Lower leg skin (tissue), 4 donors: ENCODE measurements at regions not wholly inside any gene's neighbourhood (a gene's known extent, or its start where the extent isn't known, plus 50 kb on each side); places are given as distances from the start of the nearest gene placed in this dataset.

ENCODE experiments used
- DNase-seq, 2 donors: peaks; one replicate each; pipeline ENCODE4 v3.0.0-alpha.2; 2019; ENCODE audit warnings: low spot score in 2 of 2
- H3K4me3 ChIP-seq: fragments of 200-600 bp; sonication (generic); 2 replicates; pipeline ENCODE4 v1.5.1; 2017; ENCODE audit warnings: mild to moderate bottlenecking, low read depth; ENCODE audit not compliant: poor library complexity, severe bottlenecking
- CTCF ChIP-seq, 3 donors: fragments of 450-650 bp; IDR thresholded peaks; one replicate each; pipeline ENCODE4 v1.5.1; 2016; ENCODE audit warnings: antibody characterized with exemption in 3 of 3, mild to moderate bottlenecking in 3 of 3, moderate library complexity in 2 of 3
- POLR2A ChIP-seq, 2 donors: fragments of 450-650 bp; IDR thresholded peaks; one replicate each; pipeline ENCODE4 v1.6.1; 2016 to 2017; ENCODE audit warnings: antibody characterized with exemption in 2 of 2, mild to moderate bottlenecking in 1 of 2, moderate library complexity in 1 of 2
- WGBS, 2 donors: methylation state at CpG; one replicate each; pipeline ENCODE4 v1.1.5; 2018; 5-methylcytosine and 5-hydroxymethylcytosine counted together
- intact Hi-C: fragments of 100-400 bp; cut with DNase I; formaldehyde crosslinking; loops from one replicate; pipeline ENCODE4 v1.15.0; 2023; ENCODE audit warnings: low total_unique reads

GRCh38 chr18:6610466-6610865, 119.0 kb upstream of the ARHGAP28 start:
- intact Hi-C loops = no loop called here
- DNase-seq = peak in 1 of 2 donors; percentile 41
- no peak for TF ChIP-seq POLR2A (IDR thresholded peaks at IDR 0.05)
- no peak for TF ChIP-seq CTCF (IDR thresholded peaks at IDR 0.05)
- H3K4me3 ChIP-seq = no peak overlapping the region
- WGBS, 2 donors = 24 to 28% methylated on average over 3 of the region's 3 CpGs

- intact Hi-C loops = no loop called here
- TF ChIP-seq CTCF (IDR thresholded peaks at IDR 0.05) (no peak), POLR2A (IDR thresholded peaks at IDR 0.05) (no peak)
- H3K4me3 ChIP-seq = no peak overlapping the region
- 70 to 76% methylated on average over 1 of the region's 1 CpG for WGBS, 2 donors
- no peak for DNase-seq
Measured at GRCh38 chr18:6613581-6613980, 115.9 kb upstream of the ARHGAP28 start.

- no peak overlapping the region for H3K4me3 ChIP-seq
- no peak for TF ChIP-seq POLR2A (IDR thresholded peaks at IDR 0.05)
- no peak for TF ChIP-seq CTCF (IDR thresholded peaks at IDR 0.05)
- WGBS, 2 donors = 66% methylated on average over 4 of the region's 4 CpGs
- intact Hi-C loops = no loop called here
- DNase-seq = no peak
Measured at GRCh38 chr18:6614952-6615351, 114.6 kb upstream of the ARHGAP28 start.

- DNase-seq = no peak
- intact Hi-C loops = no loop called here
- TF ChIP-seq POLR2A (IDR thresholded peaks at IDR 0.05) (no peak), CTCF (IDR thresholded peaks at IDR 0.05) (no peak)
- WGBS, 2 donors = 84 to 85% methylated on average over 4 of the region's 4 CpGs
- no peak overlapping the region for H3K4me3 ChIP-seq
Measured at GRCh38 chr18:6616981-6617380, 112.5 kb upstream of the ARHGAP28 start.

GRCh38 chr18:6621437-6621836, 108.1 kb upstream of the ARHGAP28 start:
- intact Hi-C loops = no loop called here
- WGBS, 2 donors = 89 to 91% methylated on average over 4 of the region's 4 CpGs
- DNase-seq = no peak
- no peak overlapping the region for H3K4me3 ChIP-seq
- TF ChIP-seq CTCF (IDR thresholded peaks at IDR 0.05) (no peak), POLR2A (IDR thresholded peaks at IDR 0.05) (no peak)

GRCh38 chr18:6623278-6623677, 106.2 kb upstream of the ARHGAP28 start:
- 59 to 69% methylated on average over 2 of the region's 2 CpGs for WGBS, 2 donors
- H3K4me3 ChIP-seq = no peak overlapping the region
- TF ChIP-seq CTCF (IDR thresholded peaks at IDR 0.05) (no peak), POLR2A (IDR thresholded peaks at IDR 0.05) (no peak)
- intact Hi-C loops = no loop called here
- no peak for DNase-seq
